Bone marrow (tissue), 2 donors: ENCODE measurements at regions not wholly inside any gene's neighbourhood (a gene's known extent, or its start where the extent isn't known, plus 50 kb on each side); places are given as distances from the start of the nearest gene placed in this dataset.

Experiments used
- DNase-seq, 2 donors: peaks; one replicate each; lab custom pipeline; 2025; lab: John Stamatoyannopoulos, UW

- DNase-seq: no peak
Measured at GRCh38 chr12:29041621-29042020, 107.5 kb upstream of the FAR2 start.

- no peak for DNase-seq
Measured at GRCh38 chr12:29043069-29043468, 106.0 kb upstream of the FAR2 start.

- no peak for DNase-seq
Measured at GRCh38 chr12:29044799-29045198, 104.3 kb upstream of the FAR2 start.

- no peak for DNase-seq
Measured at GRCh38 chr12:29048787-29049186, 100.3 kb upstream of the FAR2 start.

GRCh38 chr12:29050503-29050902, 98.6 kb upstream of the FAR2 start:
- DNase-seq: no peak

GRCh38 chr12:29051221-29051620, 97.9 kb upstream of the FAR2 start:
- no peak for DNase-seq

- DNase-seq: no peak
Measured at GRCh38 chr12:29053567-29053966, 95.5 kb upstream of the FAR2 start.

GRCh38 chr12:29054858-29055663, 94.0 kb upstream of the FAR2 start:
- no peak for DNase-seq

- DNase-seq: peak in 1 of 2 donors; percentile 89
Measured at GRCh38 chr12:29066011-29066588, 83.0 kb upstream of the FAR2 start.

GRCh38 chr12:29067430-29067829, 81.6 kb upstream of the FAR2 start:
- DNase-seq: no peak

GRCh38 chr12:29070309-29070708, 78.8 kb upstream of the FAR2 start:
- DNase-seq: no peak

- no peak for DNase-seq
Measured at GRCh38 chr12:29071099-29071498, 78.0 kb upstream of the FAR2 start.

- no peak for DNase-seq
Measured at GRCh38 chr12:29072631-29073030, 76.4 kb upstream of the FAR2 start.

GRCh38 chr12:29073631-29074239, 75.3 kb upstream of the FAR2 start:
- peak in 1 of 2 donors; percentile 86 for DNase-seq

- no peak for DNase-seq
Measured at GRCh38 chr12:29081101-29081500, 68.0 kb upstream of the FAR2 start.

GRCh38 chr12:29082522-29082921, 66.6 kb upstream of the FAR2 start:
- no peak for DNase-seq

- DNase-seq: no peak
Measured at GRCh38 chr12:29086325-29087271, 62.5 kb upstream of the FAR2 start.

- peak in 1 of 2 donors; percentile 31 for DNase-seq
Measured at GRCh38 chr12:29088611-29089219, 60.4 kb upstream of the FAR2 start.
